ENCODE measurements at regions not wholly inside any gene's neighbourhood (a gene's known extent, or its start where the extent isn't known, plus 50 kb on each side); places are given as distances from the start of the nearest gene placed in this dataset.

DNA sequence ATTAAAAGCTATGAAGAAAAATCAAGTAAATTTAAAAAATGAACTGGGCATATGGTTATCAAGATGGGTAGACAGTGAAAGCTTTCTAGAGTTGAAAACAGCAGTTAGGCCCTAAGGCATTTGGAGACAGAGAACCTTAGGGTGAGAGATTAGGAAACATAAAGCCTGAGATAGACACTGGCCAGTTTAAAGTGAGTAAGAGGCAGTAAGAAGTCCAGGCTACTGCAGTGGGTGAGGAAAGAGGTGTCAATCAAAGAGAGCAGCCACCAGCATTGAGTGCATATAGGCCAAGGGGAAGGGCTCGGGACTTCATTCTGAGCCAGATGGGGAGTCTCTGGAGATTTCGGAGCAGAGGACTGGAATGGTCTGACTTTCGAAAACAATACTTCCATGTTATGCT lies 1360.5 kb upstream of the ADGRL4 start:
- TF ChIP-seq, protein P1, sequence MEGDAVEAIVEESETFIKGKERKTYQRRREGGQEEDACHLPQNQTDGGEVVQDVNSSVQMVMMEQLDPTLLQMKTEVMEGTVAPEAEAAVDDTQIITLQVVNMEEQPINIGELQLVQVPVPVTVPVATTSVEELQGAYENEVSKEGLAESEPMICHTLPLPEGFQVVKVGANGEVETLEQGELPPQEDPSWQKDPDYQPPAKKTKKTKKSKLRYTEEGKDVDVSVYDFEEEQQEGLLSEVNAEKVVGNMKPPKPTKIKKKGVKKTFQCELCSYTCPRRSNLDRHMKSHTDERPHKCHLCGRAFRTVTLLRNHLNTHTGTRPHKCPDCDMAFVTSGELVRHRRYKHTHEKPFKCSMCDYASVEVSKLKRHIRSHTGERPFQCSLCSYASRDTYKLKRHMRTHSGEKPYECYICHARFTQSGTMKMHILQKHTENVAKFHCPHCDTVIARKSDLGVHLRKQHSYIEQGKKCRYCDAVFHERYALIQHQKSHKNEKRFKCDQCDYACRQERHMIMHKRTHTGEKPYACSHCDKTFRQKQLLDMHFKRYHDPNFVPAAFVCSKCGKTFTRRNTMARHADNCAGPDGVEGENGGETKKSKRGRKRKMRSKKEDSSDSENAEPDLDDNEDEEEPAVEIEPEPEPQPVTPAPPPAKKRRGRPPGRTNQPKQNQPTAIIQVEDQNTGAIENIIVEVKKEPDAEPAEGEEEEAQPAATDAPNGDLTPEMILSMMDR (IDR thresholded peaks at IDR 0.05), result no peak
- Histone ChIP-seq H3K36me3 (no peaks in the 10 kb centered on the region), H3K27me3 (no peaks in the 10 kb centered on the region)

DNA sequence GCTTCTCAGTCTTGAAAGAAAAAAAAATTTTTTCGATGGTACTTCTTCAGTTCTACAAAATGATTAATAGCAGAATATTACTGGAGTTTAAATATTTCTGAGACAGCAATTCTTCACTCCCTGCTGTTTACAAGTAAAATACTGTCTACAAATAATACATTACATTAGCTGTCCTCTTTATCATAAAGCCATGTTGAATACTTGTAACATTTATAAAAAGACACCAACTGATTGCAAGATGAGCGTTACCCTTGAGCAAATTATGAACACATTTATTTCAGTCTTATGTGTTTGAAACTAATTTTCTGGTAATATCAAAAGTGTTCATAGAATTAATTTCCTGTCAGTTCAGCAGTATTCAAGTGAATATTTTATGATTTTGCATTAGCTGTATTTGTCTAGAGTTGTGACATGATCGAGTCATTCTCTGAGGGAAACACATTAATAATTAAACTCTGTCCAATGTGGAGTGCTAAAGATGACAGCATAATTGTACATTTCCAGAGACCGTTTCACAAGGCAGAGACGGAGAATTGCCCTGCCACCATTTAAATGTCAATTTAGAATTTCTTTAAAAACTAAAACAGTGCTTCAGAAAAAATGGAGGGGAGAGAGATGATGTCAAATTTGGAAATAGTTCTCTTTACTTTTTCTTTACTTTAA lies 1359.0 kb upstream of the ADGRL4 start:
- no peak overlapping the region for H3K27ac ChIP-seq
- TF ChIP-seq, protein P1 (IDR thresholded peaks at IDR 0.05), result no peak
- H3K9me3 ChIP-seq, result peaks cover 3% of the 10 kb centered on the region
- no peaks in the 10 kb centered on the region for H3K4me1 ChIP-seq (ENCODE audit: control insufficient read depth in 1 of 2, insufficient read depth in 1 of 2, low read depth in 1 of 2, low read length in 1 of 2)
- H3K36me3 ChIP-seq, result no peaks in the 10 kb centered on the region
- H3K27me3 ChIP-seq, result no peaks in the 10 kb centered on the region
- H3K4me3 ChIP-seq (ENCODE audit: low read depth in 1 of 2, low read length in 1 of 2), result no peak overlapping the region

More for the DNA sequence above, 1360.5 kb upstream of the ADGRL4 start:
- no peaks in the 10 kb centered on the region for H3K4me1 ChIP-seq (ENCODE audit: control insufficient read depth in 1 of 2, insufficient read depth in 1 of 2, low read depth in 1 of 2, low read length in 1 of 2)
- peaks cover 3% of the 10 kb centered on the region for H3K9me3 ChIP-seq
- H3K27ac ChIP-seq, result no peak overlapping the region
- no peak overlapping the region for H3K4me3 ChIP-seq (ENCODE audit: low read depth in 1 of 2, low read length in 1 of 2)

DNA sequence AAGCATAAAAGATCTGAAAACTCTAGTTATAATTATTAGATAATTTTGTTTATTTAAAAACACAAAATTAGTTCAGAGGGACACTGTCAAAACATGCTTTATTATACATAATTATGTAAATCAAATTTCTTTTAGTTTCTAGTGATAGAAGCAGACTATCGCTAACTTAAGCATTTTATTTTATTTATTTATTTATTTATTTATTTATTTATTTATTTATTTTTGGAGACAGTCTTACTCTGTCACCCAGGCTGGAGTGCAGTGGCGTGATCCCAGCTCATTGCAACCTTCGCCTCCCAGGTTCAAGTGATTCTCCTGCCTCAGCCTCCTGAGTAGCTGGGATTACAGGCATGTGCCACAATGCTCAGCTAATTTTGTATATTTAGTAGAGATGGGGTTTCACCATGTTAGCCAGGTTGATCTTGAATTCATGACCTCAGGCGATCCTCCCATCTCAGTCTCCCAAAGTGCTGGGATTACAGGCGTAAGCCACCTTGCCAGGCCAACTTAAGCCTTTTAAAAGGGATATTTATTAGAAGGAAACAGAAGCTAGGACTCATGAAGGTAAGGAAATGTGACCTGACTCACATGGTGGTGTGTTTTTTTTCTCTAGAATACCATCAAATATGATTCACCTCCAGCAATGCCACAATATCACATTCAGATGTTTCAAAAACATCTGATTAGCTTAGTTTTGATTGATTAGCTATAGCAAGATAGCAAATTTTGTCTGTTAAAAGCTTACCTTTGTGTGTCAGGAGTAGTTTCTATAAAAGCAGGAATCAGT lies 1357.4 kb upstream of the ADGRL4 start:
- Histone ChIP-seq H3K4me1 (ENCODE audit: control insufficient read depth in 1 of 2, insufficient read depth in 1 of 2, low read depth in 1 of 2, low read length in 1 of 2) (no peaks in the 10 kb centered on the region), H3K9me3 (peaks cover 3% of the 10 kb centered on the region), H3K27me3 (no peaks in the 10 kb centered on the region), H3K36me3 (no peaks in the 10 kb centered on the region), H3K4me3 (ENCODE audit: low read depth in 1 of 2, low read length in 1 of 2) (no peak overlapping the region), H3K27ac (no peak overlapping the region)
- TF ChIP-seq, protein P1 (IDR thresholded peaks at IDR 0.05), result no peak

DNA sequence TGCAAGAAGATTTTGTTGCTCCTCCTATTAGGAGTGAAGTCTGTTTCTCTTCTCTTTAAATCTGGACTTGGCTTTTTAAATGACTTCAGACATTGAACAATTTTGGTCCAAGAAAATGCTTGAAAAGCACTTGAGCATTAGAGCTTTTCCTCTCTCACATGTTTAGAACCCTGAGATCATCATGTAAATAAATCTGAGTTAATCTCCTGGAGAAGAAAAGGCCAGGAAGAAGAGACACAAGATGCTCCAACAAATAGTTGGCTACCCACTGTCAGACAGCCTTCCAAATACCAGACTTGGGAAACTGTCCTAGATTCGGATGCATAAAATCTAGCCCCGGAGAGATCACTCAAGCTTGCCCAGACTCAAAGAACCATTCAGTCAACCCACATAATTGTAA lies 1353.1 kb upstream of the ADGRL4 start:
- no peaks in the 10 kb centered on the region for H3K36me3 ChIP-seq

DNA sequence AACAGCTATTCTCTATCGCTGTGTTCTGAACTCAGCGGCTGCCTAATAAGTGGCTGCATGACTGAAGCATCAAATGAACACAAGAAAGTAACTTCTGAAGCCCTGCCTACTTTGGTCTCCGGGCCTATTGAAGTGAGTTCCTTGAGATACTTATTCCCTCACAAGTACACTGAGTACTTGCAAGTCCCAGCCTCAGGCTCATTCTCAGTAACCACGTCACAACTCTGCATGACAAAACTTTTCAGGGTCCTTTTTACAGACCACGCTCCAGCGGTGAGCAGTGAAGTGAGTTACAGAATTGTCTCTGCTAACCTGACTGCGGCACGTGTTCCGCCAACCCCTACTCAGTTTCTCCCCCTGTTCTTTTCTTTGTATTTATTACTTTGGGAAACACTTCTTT lies 1342.7 kb upstream of the ADGRL4 start:
- H3K36me3 ChIP-seq, result no peaks in the 10 kb centered on the region
- H3K9me3 ChIP-seq, result no peaks in the 10 kb centered on the region
- TF ChIP-seq, protein P1 (IDR thresholded peaks at IDR 0.05), result no peak
- H3K27me3 ChIP-seq, result no peaks in the 10 kb centered on the region
- H3K4me3 ChIP-seq (ENCODE audit: low read depth in 1 of 2, low read length in 1 of 2), result no peak overlapping the region
- no peak overlapping the region for H3K27ac ChIP-seq
- H3K4me1 ChIP-seq (ENCODE audit: control insufficient read depth in 1 of 2, insufficient read depth in 1 of 2, low read depth in 1 of 2, low read length in 1 of 2), result no peaks in the 10 kb centered on the region

More for the DNA sequence above, 1353.1 kb upstream of the ADGRL4 start:
- no peaks in the 10 kb centered on the region for H3K27me3 ChIP-seq
- H3K4me1 ChIP-seq (ENCODE audit: control insufficient read depth in 1 of 2, insufficient read depth in 1 of 2, low read depth in 1 of 2, low read length in 1 of 2), result no peaks in the 10 kb centered on the region
- H3K27ac ChIP-seq, result no peak overlapping the region
- H3K4me3 ChIP-seq (ENCODE audit: low read depth in 1 of 2, low read length in 1 of 2), result no peak overlapping the region
- H3K9me3 ChIP-seq, result peaks cover 2% of the 10 kb centered on the region
- TF ChIP-seq, protein P1 (IDR thresholded peaks at IDR 0.05), result no peak

Measured in neutrophil (primary cell).